WTC11 (cell line): ENCODE measurements at regions not wholly inside any gene's neighbourhood (a gene's known extent, or its start where the extent isn't known, plus 50 kb on each side); places are given as distances from the start of the nearest gene placed in this dataset.

Experiments used
- CBFB ChIP-seq: sonication (generic); formaldehyde crosslinking; IDR thresholded peaks from 2 replicates; pipeline ENCODE4 v1.8.1; 2022; ENCODE audit warnings: mild to moderate bottlenecking, low read depth, missing genetic modification reagents
- CREB1 ChIP-seq: sonication (generic); formaldehyde crosslinking; IDR thresholded peaks from 2 replicates; pipeline ENCODE4 v1.8.0; 2023; ENCODE audit warnings: mild to moderate bottlenecking, missing genetic modification reagents
- CREM ChIP-seq: sonication (generic); formaldehyde crosslinking; IDR thresholded peaks from 2 replicates; pipeline ENCODE4 v1.8.1; 2022; ENCODE audit warnings: mild to moderate bottlenecking, missing genetic modification reagents, moderate library complexity
- CTCF ChIP-seq: fragments of 200-600 bp; IDR thresholded peaks from 2 replicates; pipeline ENCODE4 v1.8.0; 2022; ENCODE audit warnings: antibody characterized with exemption
- ETV6 ChIP-seq: sonication (generic); formaldehyde crosslinking; IDR thresholded peaks from 2 replicates; pipeline ENCODE4 v1.8.1; 2022; ENCODE audit warnings: mild to moderate bottlenecking, missing genetic modification reagents
- HMGA2 ChIP-seq: fragments of 250-450 bp; sonication (Bioruptor Pico); IDR thresholded peaks from 2 replicates; pipeline ENCODE4 v1.4.0; 2021; ENCODE audit warnings: mild to moderate bottlenecking, moderate library complexity
- JUN ChIP-seq: sonication (generic); formaldehyde crosslinking; IDR thresholded peaks from 2 replicates; pipeline ENCODE4 v1.8.0; 2023; ENCODE audit warnings: mild to moderate bottlenecking, missing genetic modification reagents
- KAT7 ChIP-seq: sonication (generic); formaldehyde crosslinking; IDR thresholded peaks from 2 replicates; pipeline ENCODE4 v1.8.1; 2023; ENCODE audit warnings: missing genetic modification reagents, mild to moderate bottlenecking, borderline replicate concordance
- SP1 ChIP-seq: sonication (generic); formaldehyde crosslinking; conservative IDR thresholded peaks from 2 replicates; pipeline ENCODE4 v1.8.1; 2022; ENCODE audit warnings: missing genetic modification reagents
- ZNF512 ChIP-seq: sonication (generic); formaldehyde crosslinking; IDR thresholded peaks from 2 replicates; pipeline ENCODE4 v1.8.1; 2022; ENCODE audit warnings: missing genetic modification reagents, borderline replicate concordance
- TF ChIP-seq, protein P1 (sequence below): sonication (generic); formaldehyde crosslinking; IDR thresholded peaks from 2 replicates; pipeline ENCODE4 v1.8.1; 2023; ENCODE audit warnings: mild to moderate bottlenecking, missing genetic modification reagents
- TF ChIP-seq, protein P2 (sequence below): sonication (generic); formaldehyde crosslinking; IDR thresholded peaks from 2 replicates; pipeline ENCODE4 v1.8.1; 2023; ENCODE audit warnings: mild to moderate bottlenecking, missing genetic modification reagents, moderate library complexity
- TF ChIP-seq, protein P3 (sequence below): sonication (generic); formaldehyde crosslinking; IDR thresholded peaks from 2 replicates; pipeline ENCODE4 v1.8.0; 2022; ENCODE audit warnings: mild to moderate bottlenecking, missing genetic modification reagents

DNA sequence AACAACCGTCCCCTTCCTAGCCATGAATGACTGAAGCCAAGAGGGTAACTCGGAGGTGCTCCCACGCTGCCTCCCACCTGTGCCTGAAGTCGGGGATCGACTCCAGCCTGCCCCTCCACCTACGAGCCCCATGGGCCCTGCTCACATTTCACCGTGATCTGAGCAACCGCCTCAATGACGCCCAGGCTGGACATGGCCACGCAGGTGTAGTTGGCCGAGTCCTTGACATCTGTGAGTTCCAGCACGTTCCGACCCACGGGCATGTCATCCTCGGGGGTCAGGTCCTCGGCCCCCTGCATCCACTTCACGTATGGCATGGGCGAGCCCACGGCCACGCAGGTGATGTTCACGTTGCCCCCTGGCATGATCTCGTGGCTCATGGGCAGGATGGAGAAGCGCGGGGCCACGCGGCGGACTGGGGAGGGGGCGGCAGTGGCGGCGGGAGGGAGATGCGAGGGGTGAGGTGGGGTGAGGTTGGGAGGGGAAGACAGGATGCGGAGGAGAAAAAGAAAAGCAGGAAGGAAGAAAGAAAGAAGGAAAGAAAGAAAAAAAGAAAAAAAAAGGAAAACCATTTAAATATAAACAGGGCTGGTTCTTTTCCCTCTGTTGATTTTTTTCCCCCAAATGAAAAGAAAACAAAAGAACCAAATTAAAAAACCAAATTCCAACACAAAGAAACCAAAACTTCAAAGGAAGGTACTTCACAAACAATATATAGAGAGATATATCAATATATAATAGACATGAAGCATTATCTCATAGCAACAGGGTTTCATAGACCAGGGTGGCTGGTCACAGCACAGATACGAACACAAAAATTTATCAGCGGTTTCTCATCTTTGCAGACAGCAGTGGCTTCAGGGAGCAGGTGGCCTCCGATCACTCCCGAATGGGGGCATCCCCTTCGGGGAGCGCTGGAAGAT is 94.7 kb downstream of the PTPRS start:
- TF ChIP-seq SP1 (CRISPR knock-in tag) (no peak), CBFB (CRISPR knock-in tag) (no peak), CTCF (no peak), KAT7 (no peak), ETV6 (CRISPR knock-in tag) (no peak), HMGA2 (no peak), CREB1 (no peak), CREM (no peak), JUN (no peak), ZNF512 (CRISPR knock-in tag) (no peak)
- TF ChIP-seq, protein P1, sequence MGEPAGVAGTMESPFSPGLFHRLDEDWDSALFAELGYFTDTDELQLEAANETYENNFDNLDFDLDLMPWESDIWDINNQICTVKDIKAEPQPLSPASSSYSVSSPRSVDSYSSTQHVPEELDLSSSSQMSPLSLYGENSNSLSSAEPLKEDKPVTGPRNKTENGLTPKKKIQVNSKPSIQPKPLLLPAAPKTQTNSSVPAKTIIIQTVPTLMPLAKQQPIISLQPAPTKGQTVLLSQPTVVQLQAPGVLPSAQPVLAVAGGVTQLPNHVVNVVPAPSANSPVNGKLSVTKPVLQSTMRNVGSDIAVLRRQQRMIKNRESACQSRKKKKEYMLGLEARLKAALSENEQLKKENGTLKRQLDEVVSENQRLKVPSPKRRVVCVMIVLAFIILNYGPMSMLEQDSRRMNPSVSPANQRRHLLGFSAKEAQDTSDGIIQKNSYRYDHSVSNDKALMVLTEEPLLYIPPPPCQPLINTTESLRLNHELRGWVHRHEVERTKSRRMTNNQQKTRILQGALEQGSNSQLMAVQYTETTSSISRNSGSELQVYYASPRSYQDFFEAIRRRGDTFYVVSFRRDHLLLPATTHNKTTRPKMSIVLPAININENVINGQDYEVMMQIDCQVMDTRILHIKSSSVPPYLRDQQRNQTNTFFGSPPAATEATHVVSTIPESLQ (CRISPR knock-in tag) = no peak
- TF ChIP-seq, protein P2, sequence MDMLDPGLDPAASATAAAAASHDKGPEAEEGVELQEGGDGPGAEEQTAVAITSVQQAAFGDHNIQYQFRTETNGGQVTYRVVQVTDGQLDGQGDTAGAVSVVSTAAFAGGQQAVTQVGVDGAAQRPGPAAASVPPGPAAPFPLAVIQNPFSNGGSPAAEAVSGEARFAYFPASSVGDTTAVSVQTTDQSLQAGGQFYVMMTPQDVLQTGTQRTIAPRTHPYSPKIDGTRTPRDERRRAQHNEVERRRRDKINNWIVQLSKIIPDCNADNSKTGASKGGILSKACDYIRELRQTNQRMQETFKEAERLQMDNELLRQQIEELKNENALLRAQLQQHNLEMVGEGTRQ (CRISPR knock-in tag) = no peak
- TF ChIP-seq, protein P3, sequence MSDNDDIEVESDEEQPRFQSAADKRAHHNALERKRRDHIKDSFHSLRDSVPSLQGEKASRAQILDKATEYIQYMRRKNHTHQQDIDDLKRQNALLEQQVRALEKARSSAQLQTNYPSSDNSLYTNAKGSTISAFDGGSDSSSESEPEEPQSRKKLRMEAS = no peak
